C4-2B (cell line): ENCODE measurements at regions not wholly inside any gene's neighbourhood (a gene's known extent, or its start where the extent isn't known, plus 50 kb on each side); places are given as distances from the start of the nearest gene placed in this dataset.

Source experiments
- CTCF ChIP-seq: fragments of 450-650 bp; conservative IDR thresholded peaks from 2 replicates; pipeline ENCODE4 v1.5.1; 2017; ENCODE audit warnings: mild to moderate bottlenecking
- ZFX ChIP-seq: fragments of 450-650 bp; IDR thresholded peaks from 2 replicates; pipeline ENCODE4 v1.6.1; 2017

GRCh38 chr14:106067935-106068334, 541.6 kb downstream of the TMEM121 start:
- TF ChIP-seq CTCF (no peak), ZFX (no peak)
